DOHH2 (cell line): ENCODE measurements at regions not wholly inside any gene's neighbourhood (a gene's known extent, or its start where the extent isn't known, plus 50 kb on each side); places are given as distances from the start of the nearest gene placed in this dataset.

Experiments used
- H3F3A ChIP-seq: fragments of 200-600 bp; sonication (generic), shearing (Covaris generic); 2 replicates; pipeline ENCODE4 v1.6.0; 2016; ENCODE audit warnings: antibody characterized with exemption, mild to moderate bottlenecking; ENCODE audit not compliant: control insufficient read depth, insufficient read depth
- H3K27ac ChIP-seq: fragments of 200-600 bp; sonication (generic); 2 replicates; pipeline ENCODE4 v1.5.1; 2014; ENCODE audit warnings: low read depth, mild to moderate bottlenecking, low read length, moderate library complexity
- H3K27me3 ChIP-seq: fragments of 200-600 bp; sonication (generic); 2 replicates; pipeline ENCODE4 v1.6.1; 2014; ENCODE audit warnings: mild to moderate bottlenecking, low read length, mixed read lengths; ENCODE audit not compliant: control insufficient read depth
- H3K36me3 ChIP-seq: fragments of 200-600 bp; sonication (generic); 2 replicates; pipeline ENCODE4 v1.6.1; 2014; ENCODE audit warnings: mild to moderate bottlenecking, low read length, moderate library complexity, mixed read lengths; ENCODE audit not compliant: control insufficient read depth
- H3K4me1 ChIP-seq: fragments of 200-600 bp; sonication (generic); 2 replicates; pipeline ENCODE4 v1.6.1; 2014; ENCODE audit warnings: mild to moderate bottlenecking, low read length, mixed read lengths; ENCODE audit not compliant: control insufficient read depth
- H3K4me2 ChIP-seq: fragments of 200-600 bp; sonication (generic); 2 replicates; pipeline ENCODE4 v1.6.0; 2014; ENCODE audit warnings: mild to moderate bottlenecking, low read length, moderate library complexity
- H3K4me3 ChIP-seq: fragments of 200-600 bp; sonication (generic); 2 replicates; pipeline ENCODE4 v1.5.1; 2014; ENCODE audit warnings: mild to moderate bottlenecking, low read length, mixed read lengths
- H3K79me2 ChIP-seq: fragments of 200-600 bp; sonication (generic); 2 replicates; pipeline ENCODE4 v1.6.1; 2014; ENCODE audit warnings: mild to moderate bottlenecking, low read length, mixed read lengths; ENCODE audit not compliant: control insufficient read depth
- H3K9me2 ChIP-seq: fragments of 200-600 bp; sonication (generic); replicated peaks from 2 replicates; pipeline ENCODE4 v1.6.1; 2014; ENCODE audit warnings: mild to moderate bottlenecking, low read length, mixed read lengths; ENCODE audit not compliant: control insufficient read depth
- H3K9me3 ChIP-seq: fragments of 200-600 bp; sonication (generic); 2 replicates; pipeline ENCODE4 v1.6.1; 2014; ENCODE audit warnings: antibody characterized with exemption, low read length, mixed read lengths; ENCODE audit not compliant: control insufficient read depth, insufficient read depth
- H4K20me1 ChIP-seq: fragments of 200-600 bp; sonication (generic); 2 replicates; pipeline ENCODE4 v1.6.0; 2014; ENCODE audit warnings: low read depth, mild to moderate bottlenecking, antibody characterized with exemption, low read length, moderate library complexity; ENCODE audit not compliant: control insufficient read depth, insufficient read depth
- CTCF ChIP-seq: fragments of 200-600 bp; sonication (generic); IDR thresholded peaks from one replicate; pipeline ENCODE4 v1.5.1; 2014; ENCODE audit warnings: antibody characterized with exemption, mild to moderate bottlenecking, low read depth, low read length; ENCODE audit not compliant: poor library complexity, severe bottlenecking
- EZH2phosphoT487 ChIP-seq: fragments of 200-600 bp; sonication (generic); IDR thresholded peaks from 2 replicates; pipeline ENCODE4 v1.6.1; 2017; ENCODE audit warnings: borderline replicate concordance, mild to moderate bottlenecking, antibody characterized with exemption, low read length, moderate library complexity, mixed read lengths

GRCh38 chr3:16101295-16102186, 72.9 kb upstream of the GALNT15 start:
- Histone ChIP-seq H3K27ac (no peak overlapping the region), H3K9me2 (no peaks in the 10 kb centered on the region), H3K79me2 (no peaks in the 10 kb centered on the region), H3K4me2 (no peak overlapping the region), H3K4me3 (no peak overlapping the region), H4K20me1 (no peaks in the 10 kb centered on the region), H3F3A (no peaks in the 10 kb centered on the region), H3K36me3 (no peaks in the 10 kb centered on the region), H3K9me3 (no peaks in the 10 kb centered on the region), H3K27me3 (no peaks in the 10 kb centered on the region; the same call in 1 of the 2 replicates), H3K4me1 (no peaks in the 10 kb centered on the region)
- TF ChIP-seq CTCF (no peak), EZH2phosphoT487 (no peak)

DNA sequence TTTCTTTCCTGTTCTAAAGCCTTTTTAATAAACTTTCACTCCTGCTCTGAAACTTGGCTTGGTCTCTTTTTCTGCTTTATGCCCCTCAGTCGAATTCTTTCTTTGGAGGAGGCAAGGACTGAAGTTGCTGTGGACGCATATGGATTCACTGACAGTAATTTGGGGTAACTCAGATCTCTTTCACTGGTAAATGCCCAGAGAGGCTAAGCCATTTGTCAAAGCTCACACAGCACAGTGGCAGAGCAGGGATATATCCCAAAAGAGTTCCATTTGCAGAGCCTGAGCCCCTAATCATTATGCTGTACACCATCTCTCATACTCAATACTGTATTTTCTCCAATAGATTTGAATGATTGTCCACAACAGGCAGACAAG, 72.3 kb upstream of the GALNT15 start:
- H4K20me1 ChIP-seq = no peaks in the 10 kb centered on the region
- no peaks in the 10 kb centered on the region for H3K9me3 ChIP-seq
- H3K4me1 ChIP-seq = no peaks in the 10 kb centered on the region
- no peaks in the 10 kb centered on the region for H3K79me2 ChIP-seq
- H3K4me3 ChIP-seq = no peak overlapping the region
- no peaks in the 10 kb centered on the region for H3F3A ChIP-seq
- H3K27me3 ChIP-seq = no peaks in the 10 kb centered on the region; the same call in 1 of the 2 replicates
- no peaks in the 10 kb centered on the region for H3K9me2 ChIP-seq
- H3K27ac ChIP-seq = no peak overlapping the region
- TF ChIP-seq CTCF = no peak
- TF ChIP-seq EZH2phosphoT487 = no peak
- no peaks in the 10 kb centered on the region for H3K36me3 ChIP-seq
- no peak overlapping the region for H3K4me2 ChIP-seq

DNA sequence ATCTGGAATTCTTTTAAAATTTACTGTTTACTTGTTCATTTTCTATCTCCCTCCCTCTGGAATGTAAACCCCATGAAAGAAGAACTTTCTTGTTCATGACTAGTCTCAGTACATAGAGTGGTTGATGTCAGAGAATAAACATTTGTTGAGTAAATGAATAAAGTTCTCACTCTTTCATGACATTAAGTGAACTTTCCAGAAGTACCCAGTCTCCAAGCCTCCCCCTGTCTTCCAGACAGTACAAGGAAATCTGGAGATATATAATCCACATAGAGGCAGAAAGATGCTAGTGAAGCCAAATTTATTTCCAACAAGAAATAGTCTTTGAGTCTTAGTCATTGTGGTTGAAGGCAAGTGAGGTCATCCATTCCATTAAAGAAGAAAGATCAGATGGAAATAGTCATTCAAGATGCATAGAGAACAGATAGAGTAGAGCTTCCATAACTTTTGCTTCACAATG, 71.5 kb upstream of the GALNT15 start:
- Histone ChIP-seq H3K36me3 (no peaks in the 10 kb centered on the region), H3F3A (no peaks in the 10 kb centered on the region), H3K9me3 (no peaks in the 10 kb centered on the region), H4K20me1 (no peaks in the 10 kb centered on the region), H3K79me2 (no peaks in the 10 kb centered on the region), H3K27me3 (no peaks in the 10 kb centered on the region; the same call in 1 of the 2 replicates), H3K4me1 (no peaks in the 10 kb centered on the region), H3K9me2 (no peaks in the 10 kb centered on the region), H3K27ac (no peak overlapping the region), H3K4me2 (no peak overlapping the region), H3K4me3 (no peak overlapping the region)
- TF ChIP-seq EZH2phosphoT487 (no peak), CTCF (no peak)
